ENCODE measurements at regions not wholly inside any gene's neighbourhood (a gene's known extent, or its start where the extent isn't known, plus 50 kb on each side); places are given as distances from the start of the nearest gene placed in this dataset.

GRCh38 chr1:187909382-187909781 lies 1080.6 kb downstream of the PLA2G4A start:
- TF ChIP-seq POLR2AphosphoS5 (IDR thresholded peaks at IDR 0.05; ENCODE audit: low read depth, low read length) (no peak), POLR2A (IDR thresholded peaks at IDR 0.05; ENCODE audit: low read depth, low read length) (no peak), TAF1 (IDR thresholded peaks at IDR 0.05; ENCODE audit: borderline replicate concordance, low read depth, low read length) (no peak)

Measured in GM12892 (cell line).